Kidney epithelial cell (primary cell): ENCODE measurements at regions not wholly inside any gene's neighbourhood (a gene's known extent, or its start where the extent isn't known, plus 50 kb on each side); places are given as distances from the start of the nearest gene placed in this dataset.

Experiments used
- DNase-seq: peaks from one replicate; pipeline ENCODE4 v3.0.0-alpha.2; 2010; ENCODE audit warnings: low read depth
- H3K27me3 ChIP-seq: 2 replicates; pipeline ENCODE4 v1.6.0; 2011; ENCODE audit warnings: low read length; ENCODE audit not compliant: control insufficient read depth, insufficient read depth
- H3K36me3 ChIP-seq: 2 replicates; pipeline ENCODE4 v1.5.1; 2011; ENCODE audit warnings: low read length; ENCODE audit not compliant: control insufficient read depth, insufficient read depth
- H3K4me3 ChIP-seq: 2 replicates; pipeline ENCODE4 v1.5.1; 2011; ENCODE audit warnings: low read depth, mild to moderate bottlenecking, control low read depth, low read length
- CTCF ChIP-seq: IDR thresholded peaks from 2 replicates; pipeline ENCODE4 v1.5.1; 2011; ENCODE audit warnings: mild to moderate bottlenecking, moderate library complexity, low read length, control low read depth, inconsistent platforms; ENCODE audit not compliant: insufficient read depth, poor library complexity, severe bottlenecking

GRCh38 chr1:217017165-217017564 lies 293.9 kb upstream of the ESRRG start:
- no peak for DNase-seq
- Histone ChIP-seq H3K4me3 (no peak overlapping the region), H3K27me3 (no peaks in the 10 kb centered on the region), H3K36me3 (no peaks in the 10 kb centered on the region)
- TF ChIP-seq CTCF, result no peak

- H3K27me3 ChIP-seq, result no peaks in the 10 kb centered on the region
- no peak for TF ChIP-seq CTCF
- no peak for DNase-seq
- H3K36me3 ChIP-seq, result no peaks in the 10 kb centered on the region
- no peak overlapping the region for H3K4me3 ChIP-seq
These were observed 290.8 kb upstream of the ESRRG start for GRCh38 chr1:217014066-217014465.

- no peak for DNase-seq
These were observed 289.4 kb upstream of the ESRRG start for GRCh38 chr1:217012659-217013058.

GRCh38 chr1:217011097-217011496 lies 287.9 kb upstream of the ESRRG start:
- no peak for DNase-seq
- Histone ChIP-seq H3K36me3 (no peaks in the 10 kb centered on the region), H3K27me3 (no peaks in the 10 kb centered on the region), H3K4me3 (no peak overlapping the region)
- TF ChIP-seq CTCF, result no peak

More at GRCh38 chr1:217012659-217013058, 289.4 kb upstream of the ESRRG start:
- H3K4me3 ChIP-seq, result no peak overlapping the region
- no peaks in the 10 kb centered on the region for H3K36me3 ChIP-seq
- TF ChIP-seq CTCF, result no peak
- H3K27me3 ChIP-seq, result no peaks in the 10 kb centered on the region

- TF ChIP-seq CTCF, result no peak
- Histone ChIP-seq H3K36me3 (no peaks in the 10 kb centered on the region), H3K27me3 (no peaks in the 10 kb centered on the region), H3K4me3 (no peak overlapping the region)
- no peak for DNase-seq
These were observed 287.0 kb upstream of the ESRRG start for GRCh38 chr1:217010253-217010652.

GRCh38 chr1:217009376-217009775 lies 286.1 kb upstream of the ESRRG start:
- Histone ChIP-seq H3K36me3 (no peaks in the 10 kb centered on the region), H3K4me3 (no peak overlapping the region), H3K27me3 (no peaks in the 10 kb centered on the region)
- DNase-seq, result no peak
- no peak for TF ChIP-seq CTCF
